Subcutaneous abdominal adipose tissue (tissue), 5 donors: ENCODE measurements at regions not wholly inside any gene's neighbourhood (a gene's known extent, or its start where the extent isn't known, plus 50 kb on each side); places are given as distances from the start of the nearest gene placed in this dataset.

Experiments
- H3K27ac ChIP-seq: one replicate; pipeline ENCODE4 v1.7.0; 2013; ENCODE audit warnings: low read depth, mild to moderate bottlenecking, inconsistent platforms, low read length, moderate library complexity
- H3K27me3 ChIP-seq, 5 donors: one replicate each; pipeline ENCODE4 v1.7.0; 2013; ENCODE audit warnings: low read length in 5 of 5, inconsistent platforms in 1 of 5; ENCODE audit not compliant: control insufficient read depth in 5 of 5, insufficient read depth in 4 of 5
- H3K36me3 ChIP-seq, 5 donors: one replicate each; pipeline ENCODE4 v1.7.0; 2013; ENCODE audit warnings: low read length in 5 of 5; ENCODE audit not compliant: control insufficient read depth in 5 of 5, insufficient read depth in 5 of 5
- H3K4me1 ChIP-seq, 5 donors: one replicate each; pipeline ENCODE4 v1.7.0; 2013; ENCODE audit warnings: low read length in 5 of 5, mild to moderate bottlenecking in 3 of 5, moderate library complexity in 1 of 5; ENCODE audit not compliant: control insufficient read depth in 5 of 5, insufficient read depth in 5 of 5
- H3K4me3 ChIP-seq, 5 donors: one replicate each; pipeline ENCODE4 v1.7.0; 2013; ENCODE audit warnings: low read length in 5 of 5, low read depth in 1 of 5
- H3K9ac ChIP-seq, 5 donors: one replicate each; pipeline ENCODE4 v1.7.0; 2013; ENCODE audit warnings: low read length in 5 of 5, mild to moderate bottlenecking in 4 of 5, moderate library complexity in 3 of 5
- H3K9me3 ChIP-seq, 5 donors: one replicate each; pipeline ENCODE4 v1.7.0; 2013; ENCODE audit warnings: low read length in 5 of 5; ENCODE audit not compliant: control insufficient read depth in 5 of 5
- donor health status: healthy.
- donor health status: healthy.
- donor health status: healthy.
- donor health status: healthy.
- donor health status: healthy.

DNA sequence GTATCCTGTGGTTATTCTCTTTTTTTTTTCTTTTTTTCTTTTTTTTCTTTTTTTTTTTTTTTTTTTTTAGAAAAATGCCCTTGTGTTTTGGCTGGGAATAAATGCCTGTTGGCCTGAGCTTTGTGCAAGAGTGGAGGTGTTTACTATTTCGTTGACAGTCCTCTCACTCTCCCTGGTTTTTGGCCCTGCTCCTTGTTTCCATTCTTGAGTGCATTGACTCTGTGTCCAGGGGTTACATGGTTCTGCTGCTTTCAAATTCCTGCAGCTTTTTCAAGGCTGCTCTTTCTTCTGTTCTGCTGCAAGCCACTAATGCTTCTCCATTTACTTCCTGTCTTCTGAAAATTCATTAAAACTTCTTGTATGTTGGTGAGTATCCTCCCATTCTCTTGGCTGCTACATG lies 59.7 kb upstream of the TBX20 start:
- Histone ChIP-seq H3K4me1 (no peaks in the 10 kb centered on the region), H3K27me3 (no peaks in the 10 kb centered on the region), H3K9me3 (no peaks in the 10 kb centered on the region), H3K9ac (no peak overlapping the region), H3K4me3 (no peak overlapping the region), H3K36me3 (no peaks in the 10 kb centered on the region), H3K27ac (no peak overlapping the region)
